SK-N-MC (cell line): ENCODE measurements at regions not wholly inside any gene's neighbourhood (a gene's known extent, or its start where the extent isn't known, plus 50 kb on each side); places are given as distances from the start of the nearest gene placed in this dataset.
A peak's percentile ranks its signal among the peaks of the same experiment; 100 is the strongest.

ENCODE experiments used
- DNase-seq: peaks from one replicate; pipeline ENCODE4 v3.0.0-alpha.2; 2011; ENCODE audit warnings: low read depth, low spot score
- H3K27ac ChIP-seq: fragments of 200-600 bp; sonication (generic); 2 replicates; pipeline ENCODE4 v1.5.1; 2016; ENCODE audit warnings: mixed run types
- H3K36me3 ChIP-seq: fragments of 200-600 bp; sonication (generic); 2 replicates; pipeline ENCODE4 v1.6.1; 2017; ENCODE audit warnings: antibody characterized with exemption, low read length, mixed read lengths; ENCODE audit not compliant: insufficient read depth
- H3K4me3 ChIP-seq: fragments of 200-600 bp; sonication (generic); 2 replicates; pipeline ENCODE4 v1.5.1; 2016
- H3K9ac ChIP-seq: fragments of 200-600 bp; sonication (generic); 2 replicates; pipeline ENCODE4 v1.8.0; 2017; ENCODE audit warnings: mixed run types, mixed read lengths; ENCODE audit not compliant: insufficient read length
- H3K9me3 ChIP-seq: fragments of 200-600 bp; sonication (generic); 2 replicates; pipeline ENCODE4 v1.6.1; 2017; ENCODE audit warnings: low read depth, mild to moderate bottlenecking, antibody characterized with exemption, low read length, moderate library complexity, mixed read lengths
- EZH2 ChIP-seq: fragments of 200-600 bp; sonication (generic); IDR thresholded peaks from one replicate; pipeline ENCODE4 v1.6.1; 2017; ENCODE audit warnings: antibody characterized with exemption
- FOXP2 ChIP-seq: optimal IDR thresholded peaks from 2 replicates; pipeline ENCODE3; 2011; ENCODE audit warnings: mild to moderate bottlenecking, moderate library complexity; ENCODE audit not compliant: insufficient read depth; ENCODE audit errors: extremely low read length, control extremely low read depth
- POLR2AphosphoS5 ChIP-seq: IDR thresholded peaks from 2 replicates; pipeline ENCODE4 v1.6.1; 2012; ENCODE audit warnings: mild to moderate bottlenecking, low read depth, low read length, borderline replicate concordance

- TF ChIP-seq EZH2 (no peak), POLR2AphosphoS5 (no peak), FOXP2 (peak; percentile 42)
- Histone ChIP-seq H3K9ac (no peak overlapping the region), H3K9me3 (no peaks in the 10 kb centered on the region), H3K4me3 (peak overlapping the region; percentile 56), H3K36me3 (no peaks in the 10 kb centered on the region), H3K27ac (no peak overlapping the region)
- peak; percentile 73 for DNase-seq
Measured at GRCh38 chr2:6780765-6781274, 84.9 kb downstream of the CMPK2 start.

GRCh38 chr2:6782517-6783237 is 83.0 kb downstream of the CMPK2 start:
- Histone ChIP-seq H3K27ac (no peak overlapping the region), H3K36me3 (no peaks in the 10 kb centered on the region)
- TF ChIP-seq POLR2AphosphoS5 (no peak), FOXP2 (no peak), EZH2 (no peak)

GRCh38 chr2:6783238-6783614 is 82.5 kb downstream of the CMPK2 start:
- Histone ChIP-seq H3K9me3 (no peaks in the 10 kb centered on the region), H3K36me3 (no peaks in the 10 kb centered on the region), H3K9ac (no peak overlapping the region), H3K27ac (no peak overlapping the region), H3K4me3 (no peak overlapping the region)
- no peak for DNase-seq
- TF ChIP-seq EZH2, result no peak
- TF ChIP-seq FOXP2, result no peak
- TF ChIP-seq POLR2AphosphoS5, result no peak

More at GRCh38 chr2:6782517-6783237, 83.0 kb downstream of the CMPK2 start:
- no peak for DNase-seq
- no peak overlapping the region for H3K9ac ChIP-seq
- H3K4me3 ChIP-seq, result no peak overlapping the region
- no peaks in the 10 kb centered on the region for H3K9me3 ChIP-seq

GRCh38 chr2:6784291-6784690 is 81.4 kb downstream of the CMPK2 start:
- DNase-seq, result peak; percentile 44

GRCh38 chr2:6785493-6785892 is 80.2 kb downstream of the CMPK2 start:
- no peak for DNase-seq
- Histone ChIP-seq H3K27ac (no peak overlapping the region), H3K36me3 (no peaks in the 10 kb centered on the region), H3K9ac (no peak overlapping the region), H3K9me3 (no peaks in the 10 kb centered on the region), H3K4me3 (no peak overlapping the region)
- TF ChIP-seq EZH2 (no peak), FOXP2 (no peak), POLR2AphosphoS5 (no peak)

More at GRCh38 chr2:6784291-6784690, 81.4 kb downstream of the CMPK2 start:
- H3K4me3 ChIP-seq, result no peak overlapping the region
- no peaks in the 10 kb centered on the region for H3K9me3 ChIP-seq
- no peak for TF ChIP-seq FOXP2
- no peak overlapping the region for H3K9ac ChIP-seq
- no peaks in the 10 kb centered on the region for H3K36me3 ChIP-seq
- H3K27ac ChIP-seq, result no peak overlapping the region

GRCh38 chr2:6787376-6787775 is 78.3 kb downstream of the CMPK2 start:
- H3K36me3 ChIP-seq, result no peaks in the 10 kb centered on the region
- H3K9me3 ChIP-seq, result no peaks in the 10 kb centered on the region
- no peak for TF ChIP-seq POLR2AphosphoS5
- TF ChIP-seq EZH2, result no peak
- TF ChIP-seq FOXP2, result no peak
- no peak overlapping the region for H3K4me3 ChIP-seq
- no peak for DNase-seq
- H3K27ac ChIP-seq, result no peak overlapping the region
- H3K9ac ChIP-seq, result no peak overlapping the region

- no peak for TF ChIP-seq EZH2
- TF ChIP-seq POLR2AphosphoS5, result no peak
- TF ChIP-seq FOXP2, result no peak
Measured at GRCh38 chr2:6788614-6789013, 77.1 kb downstream of the CMPK2 start.

DNA sequence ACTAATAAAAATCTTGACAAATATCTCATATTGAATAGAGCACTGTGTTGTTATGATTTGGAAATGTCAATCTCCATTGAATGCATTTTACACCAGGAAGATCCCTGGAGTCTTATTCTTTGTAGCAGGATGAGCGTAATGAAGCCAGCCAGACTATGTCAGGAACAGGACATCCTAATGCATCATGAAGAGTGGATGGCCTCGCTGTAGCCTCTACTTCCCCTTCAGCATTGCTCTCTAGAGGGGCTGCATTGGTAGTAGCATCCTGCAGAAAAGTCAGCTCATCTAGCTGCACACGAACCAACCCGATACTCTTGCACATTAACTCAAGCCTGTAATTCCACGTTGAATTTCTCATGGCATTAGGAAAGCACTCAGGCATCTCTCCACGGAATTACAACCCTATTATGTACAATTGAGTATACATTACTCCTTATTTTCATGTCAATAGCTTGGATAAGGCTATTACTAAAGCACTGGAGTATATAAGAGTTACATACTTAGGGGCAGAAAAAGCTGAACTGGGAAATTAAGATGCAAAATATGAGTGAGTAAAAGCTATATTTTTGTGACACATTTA is 76.1 kb downstream of the CMPK2 start:
- H3K27ac ChIP-seq, result no peak overlapping the region
- no peaks in the 10 kb centered on the region for H3K36me3 ChIP-seq
- no peak for TF ChIP-seq POLR2AphosphoS5
- TF ChIP-seq FOXP2, result no peak
- no peak for TF ChIP-seq EZH2
- H3K9me3 ChIP-seq, result no peaks in the 10 kb centered on the region
- H3K4me3 ChIP-seq, result no peak overlapping the region
- DNase-seq, result no peak
- no peak overlapping the region for H3K9ac ChIP-seq

More at GRCh38 chr2:6788614-6789013, 77.1 kb downstream of the CMPK2 start:
- Histone ChIP-seq H3K9me3 (no peaks in the 10 kb centered on the region), H3K27ac (no peak overlapping the region), H3K9ac (no peak overlapping the region), H3K4me3 (no peak overlapping the region), H3K36me3 (no peaks in the 10 kb centered on the region)
- DNase-seq, result no peak

GRCh38 chr2:6791682-6792081 is 74.0 kb downstream of the CMPK2 start:
- TF ChIP-seq FOXP2 (no peak), POLR2AphosphoS5 (no peak), EZH2 (no peak)
- Histone ChIP-seq H3K36me3 (no peaks in the 10 kb centered on the region), H3K27ac (no peak overlapping the region), H3K4me3 (no peak overlapping the region), H3K9ac (no peak overlapping the region), H3K9me3 (no peaks in the 10 kb centered on the region)
- DNase-seq, result no peak
